GM18498 (cell line): ENCODE measurements at regions not wholly inside any gene's neighbourhood (a gene's known extent, or its start where the extent isn't known, plus 50 kb on each side); places are given as distances from the start of the nearest gene placed in this dataset.
"Not testable (repeated sequence)": the region's sequence is repeated elsewhere in the genome, so short reads cannot be mapped to it uniquely, and the experiment has no call there.

ENCODE experiments used
- ATAC-seq: cut with Tn5 transposase; IDR thresholded peaks from one replicate; pipeline ENCODE4 v1.9.1; 2021; ENCODE audit warnings: mild to moderate bottlenecking, moderate library complexity; ENCODE audit not compliant: unreplicated experiment

DNA sequence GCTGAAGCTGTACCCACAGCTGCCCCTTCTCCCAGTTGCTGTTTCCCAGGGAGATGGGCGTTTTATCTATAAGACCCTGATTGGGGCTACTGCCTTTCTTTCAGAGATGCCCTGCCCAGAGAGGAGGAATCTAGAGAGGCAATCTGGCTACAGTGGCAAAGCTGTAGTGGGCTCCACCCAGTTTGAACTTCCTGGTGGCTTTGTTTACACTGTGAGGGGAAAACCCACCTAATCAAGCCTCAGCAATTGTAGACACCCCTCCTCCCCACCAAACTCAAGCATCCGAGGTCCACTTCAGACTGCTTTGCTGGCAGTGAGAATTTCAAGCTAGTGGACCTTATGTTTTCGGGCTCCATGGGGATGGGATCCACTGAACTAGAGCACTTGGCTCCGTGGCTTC is 240.4 kb upstream of the AFF2 start:
- no peak for ATAC-seq

DNA sequence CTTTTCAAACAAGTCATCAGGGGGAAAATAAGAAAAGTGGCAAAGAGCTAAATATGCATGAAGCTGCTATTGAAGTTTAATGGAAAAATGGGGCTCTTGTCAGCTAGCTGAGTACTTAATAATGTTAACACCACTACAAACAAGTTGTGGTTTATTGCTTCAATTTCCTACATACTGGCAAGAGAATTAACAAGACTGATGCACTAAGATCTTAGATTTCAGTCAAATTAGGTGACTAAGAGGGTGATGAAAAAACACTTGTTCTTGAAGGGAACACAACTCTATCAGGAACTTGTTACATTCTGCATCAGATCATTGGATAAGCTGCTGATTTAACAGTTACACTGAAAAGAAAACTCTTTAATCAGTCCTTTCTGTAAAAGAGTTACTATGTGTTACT is 234.6 kb upstream of the AFF2 start:
- no peak for ATAC-seq

DNA sequence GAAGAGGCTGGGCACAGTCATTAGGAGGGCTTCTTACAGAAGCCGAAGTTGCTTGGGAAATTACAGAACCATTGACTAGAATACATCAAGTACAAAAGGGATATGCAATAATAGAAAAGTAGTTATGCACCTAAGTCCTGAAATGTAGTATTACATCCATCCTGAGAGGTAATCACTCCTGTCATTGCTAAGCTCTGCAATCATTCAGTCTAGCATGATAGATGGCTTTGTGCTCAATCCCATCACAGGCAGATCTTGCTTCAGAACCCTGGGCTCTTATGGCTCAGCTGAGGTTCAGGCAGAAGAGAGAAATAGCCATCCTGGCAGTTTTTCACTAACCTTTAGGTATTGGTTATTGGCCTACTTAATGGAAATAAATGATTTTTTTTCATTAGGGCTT is 231.7 kb upstream of the AFF2 start:
- no peak for ATAC-seq

DNA sequence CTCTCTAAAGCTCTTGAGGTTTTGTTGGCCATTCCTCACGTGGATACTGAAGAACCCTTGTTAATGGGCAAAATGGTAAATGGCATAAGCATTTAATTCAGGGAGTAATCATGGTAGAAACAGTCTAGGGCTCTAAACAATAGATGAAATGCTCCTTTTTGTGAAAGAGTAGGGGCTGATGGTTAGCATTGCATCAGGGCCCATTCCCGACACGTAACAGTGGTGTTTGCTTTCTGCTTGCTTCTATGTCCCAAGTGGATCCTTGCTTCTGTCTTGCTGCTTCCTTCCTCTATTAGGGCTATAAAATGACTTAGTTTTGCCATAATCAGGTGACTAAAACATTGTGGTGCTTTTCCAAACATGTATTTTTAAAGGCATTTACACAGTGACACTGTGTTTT is 230.9 kb upstream of the AFF2 start:
- ATAC-seq: no peak

DNA sequence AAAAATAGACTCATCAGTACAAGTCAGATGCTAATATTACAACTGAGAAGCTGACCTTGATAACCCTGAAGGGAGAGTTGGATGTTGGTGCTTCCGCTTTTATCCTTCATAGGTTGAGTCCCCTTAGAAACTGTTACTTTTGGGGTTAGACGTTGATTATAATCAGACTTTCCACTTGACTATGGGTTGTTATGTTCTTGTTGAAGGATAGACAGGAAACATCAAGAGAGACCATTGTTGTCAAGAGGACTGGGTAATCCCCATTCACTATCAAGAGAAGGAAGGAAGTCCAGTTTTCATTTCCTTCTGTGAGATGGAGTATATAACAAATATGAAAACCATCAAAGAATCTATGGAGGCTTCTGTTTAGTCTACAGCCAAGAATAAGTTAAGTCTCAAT is 229.9 kb upstream of the AFF2 start:
- ATAC-seq: no peak

DNA sequence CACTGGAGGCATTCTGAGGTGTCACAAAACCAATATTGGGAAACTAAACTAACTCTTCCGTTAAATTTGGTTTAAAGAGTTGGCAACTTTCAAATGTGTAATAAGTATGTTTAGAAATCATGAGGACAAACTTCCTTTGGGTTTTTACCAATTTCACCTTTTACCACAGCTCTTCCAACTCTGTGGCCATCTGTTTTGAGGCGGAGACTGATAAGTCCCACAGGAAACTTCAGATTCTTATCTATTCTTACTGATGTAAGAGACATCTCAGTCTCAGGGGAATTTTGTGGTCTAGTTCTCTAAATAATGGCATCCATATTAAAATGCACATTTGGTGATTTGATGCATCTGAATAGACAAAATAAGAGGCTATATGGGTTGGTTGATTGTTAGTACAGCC is 229.2 kb upstream of the AFF2 start:
- no peak for ATAC-seq

- ATAC-seq: no peak
These were observed 218.5 kb upstream of the AFF2 start for GRCh38 chrX:148281920-148282319.

DNA sequence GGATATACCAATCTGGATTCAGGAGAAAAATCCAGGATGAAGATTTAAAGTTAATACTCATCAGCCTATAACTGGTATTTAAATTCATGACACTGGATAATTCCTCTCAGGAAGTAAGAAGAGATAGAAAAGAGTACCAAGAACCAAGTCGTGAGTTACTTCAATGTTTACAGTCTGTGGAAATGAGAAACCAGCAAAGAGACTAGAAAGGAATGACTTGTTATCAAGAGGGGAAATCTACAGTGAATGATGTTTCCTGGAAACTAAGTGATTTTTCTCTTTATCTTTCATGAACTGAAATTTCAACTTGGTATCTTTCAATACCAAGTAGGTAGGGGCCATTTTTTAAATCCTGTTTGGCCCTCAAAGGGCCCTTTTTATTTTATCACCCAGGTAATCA is 217.9 kb upstream of the AFF2 start:
- ATAC-seq: no peak

DNA sequence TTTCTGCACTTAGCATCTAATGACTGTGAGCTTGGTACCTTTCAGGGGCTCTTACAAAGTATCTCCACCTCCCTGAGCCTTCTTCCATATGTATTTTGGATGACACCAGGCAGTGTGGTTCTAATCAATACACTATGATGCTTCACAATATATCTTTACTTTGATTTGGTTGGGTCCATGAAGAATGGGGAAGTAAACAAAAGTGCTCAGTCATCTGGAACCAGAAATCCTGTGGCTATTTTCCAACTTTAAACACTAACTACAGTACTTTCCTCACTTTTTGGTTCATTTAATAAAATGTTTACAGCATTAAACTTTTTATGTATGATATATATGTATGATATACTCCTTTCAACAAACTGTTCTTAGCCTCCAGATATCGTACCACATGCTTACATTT is 216.4 kb upstream of the AFF2 start:
- ATAC-seq: no peak

GRCh38 chrX:148284821-148285220 is 215.6 kb upstream of the AFF2 start:
- ATAC-seq: no peak

- ATAC-seq: no peak
These were observed 212.0 kb upstream of the AFF2 start for GRCh38 chrX:148288451-148288850.

- ATAC-seq: no peak
These were observed 210.4 kb upstream of the AFF2 start for GRCh38 chrX:148290041-148290440.

GRCh38 chrX:148290931-148291330 is 209.5 kb upstream of the AFF2 start:
- ATAC-seq: no peak

DNA sequence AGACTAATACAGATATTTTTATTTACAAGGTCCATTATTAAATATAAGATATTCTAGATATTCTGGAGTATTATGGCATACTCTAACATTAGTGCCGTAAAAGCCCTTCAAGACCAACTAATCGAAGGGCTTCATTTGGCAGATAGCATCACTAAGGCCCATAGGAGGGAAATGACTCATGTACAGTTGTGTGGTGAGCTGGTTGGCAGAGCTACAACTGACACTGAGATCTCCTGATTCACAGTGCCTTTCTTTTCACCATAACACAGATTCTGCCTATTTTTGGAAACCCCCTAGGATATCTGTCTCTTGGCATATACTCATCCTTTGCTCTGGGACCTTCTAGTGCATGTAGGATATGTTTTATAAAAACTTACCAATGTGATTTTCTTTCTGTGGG is 201.7 kb upstream of the AFF2 start:
- ATAC-seq: no peak

- ATAC-seq: not testable (repeated sequence)
These were observed 195.2 kb upstream of the AFF2 start for GRCh38 chrX:148305214-148305613.

DNA sequence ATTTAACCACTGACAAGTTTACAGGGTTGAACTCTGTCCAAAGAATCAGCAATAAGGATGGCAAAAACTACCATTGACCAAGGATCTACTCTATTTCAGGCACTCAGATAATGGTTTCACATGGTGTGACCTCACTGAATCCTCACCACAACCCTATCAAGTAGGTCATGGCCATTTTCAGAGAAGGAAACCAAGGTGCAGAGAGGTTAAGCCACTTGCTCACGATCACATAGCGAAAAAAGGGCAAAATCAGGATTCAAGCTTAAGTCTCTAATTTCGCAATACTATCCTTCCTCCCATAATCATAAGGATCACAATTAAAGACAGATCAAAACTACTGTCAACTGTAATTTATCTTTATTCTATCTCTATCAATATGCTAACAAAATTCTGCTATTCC is 191.0 kb upstream of the AFF2 start:
- no peak for ATAC-seq

DNA sequence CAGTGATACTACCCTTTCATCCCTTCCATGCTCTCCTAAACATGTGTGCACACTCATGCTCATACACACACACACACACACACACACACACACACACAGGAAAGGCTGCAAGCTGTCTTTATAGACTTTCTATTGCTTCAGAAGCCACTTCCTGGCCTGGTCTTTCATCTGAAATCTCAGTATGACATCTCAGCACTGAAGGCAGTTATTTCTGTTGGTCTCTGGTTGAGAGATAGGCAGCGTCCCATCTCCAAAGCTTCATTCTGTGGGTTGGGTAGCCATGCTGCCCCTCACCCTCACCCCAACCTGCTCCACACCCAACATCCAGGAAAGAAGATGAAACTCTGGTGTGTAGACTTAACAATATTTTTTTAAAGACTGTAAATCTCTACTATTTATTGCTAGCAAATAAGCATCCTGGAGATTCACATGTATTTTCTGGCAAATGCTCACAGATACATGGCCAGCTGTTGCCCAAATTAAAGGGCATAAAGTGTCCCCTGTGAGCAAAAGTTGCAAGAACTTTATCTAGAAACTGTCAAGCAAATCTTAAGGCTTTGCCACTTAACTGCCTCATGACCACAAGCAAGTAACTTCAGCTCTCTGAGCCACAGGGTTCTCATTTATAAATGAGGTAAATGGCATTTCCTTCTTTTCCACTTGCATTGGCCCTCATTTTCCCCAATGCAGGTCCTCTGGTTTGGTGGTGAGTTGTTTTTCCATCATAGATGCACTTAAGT is 189.8 kb upstream of the AFF2 start:
- ATAC-seq: peak; percentile 68

- ATAC-seq: no peak
These were observed 188.9 kb upstream of the AFF2 start for GRCh38 chrX:148311544-148311943.

DNA sequence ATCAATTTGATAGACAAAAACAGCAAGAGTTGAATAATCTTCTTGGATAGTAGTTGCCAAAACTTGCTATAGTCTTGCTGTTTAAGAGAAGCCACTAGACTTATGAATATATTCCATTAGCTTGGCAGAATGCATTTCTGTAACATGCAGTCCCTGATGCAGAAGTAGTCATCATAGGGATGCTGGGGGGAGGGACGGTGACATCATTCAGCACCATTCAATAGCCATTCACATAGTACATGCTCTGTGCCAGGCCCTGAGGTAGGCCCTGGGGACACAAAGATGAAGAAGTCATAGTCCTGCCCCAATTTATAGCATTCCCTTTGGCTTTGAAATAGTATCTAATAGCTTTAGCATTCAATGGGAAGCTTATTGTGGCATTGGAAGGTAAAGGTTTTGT is 185.5 kb upstream of the AFF2 start:
- ATAC-seq: no peak

DNA sequence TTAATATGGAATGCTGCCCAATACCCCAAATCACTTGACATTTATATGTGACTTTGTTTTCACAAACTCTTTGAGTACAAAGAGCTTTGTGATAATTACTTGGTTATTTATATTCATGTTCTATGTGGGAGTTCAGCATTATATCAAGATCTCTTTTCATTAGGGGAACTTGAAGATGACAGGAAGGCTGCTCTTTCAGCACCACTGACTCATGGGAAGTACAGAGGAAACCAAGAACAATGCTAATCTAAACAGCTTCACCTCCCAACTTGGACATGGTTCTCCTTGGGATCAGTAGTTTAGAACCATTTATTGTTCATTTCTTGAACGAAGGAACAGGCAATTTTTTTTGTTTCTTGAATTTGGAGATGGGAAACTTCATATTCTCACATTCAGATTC is 184.0 kb upstream of the AFF2 start:
- no peak for ATAC-seq

DNA sequence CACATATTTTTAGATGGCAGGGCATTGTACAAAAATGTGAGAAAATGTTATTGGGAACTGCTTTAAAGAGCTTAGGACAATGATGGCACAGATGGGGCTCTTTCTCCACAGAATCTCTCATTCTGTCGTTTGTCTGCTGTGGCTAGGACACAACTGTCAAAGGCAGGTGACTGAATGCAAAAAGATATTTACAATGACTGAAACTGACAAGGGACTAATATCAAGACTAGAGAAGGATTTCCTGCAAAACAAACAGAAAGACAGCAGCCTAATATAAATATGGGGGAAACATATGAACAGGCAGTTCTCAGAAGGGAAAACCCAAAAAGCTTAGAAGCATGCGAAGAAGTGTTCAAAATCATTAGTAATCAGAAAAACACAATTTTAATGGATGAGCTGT is 177.5 kb upstream of the AFF2 start:
- ATAC-seq: no peak

DNA sequence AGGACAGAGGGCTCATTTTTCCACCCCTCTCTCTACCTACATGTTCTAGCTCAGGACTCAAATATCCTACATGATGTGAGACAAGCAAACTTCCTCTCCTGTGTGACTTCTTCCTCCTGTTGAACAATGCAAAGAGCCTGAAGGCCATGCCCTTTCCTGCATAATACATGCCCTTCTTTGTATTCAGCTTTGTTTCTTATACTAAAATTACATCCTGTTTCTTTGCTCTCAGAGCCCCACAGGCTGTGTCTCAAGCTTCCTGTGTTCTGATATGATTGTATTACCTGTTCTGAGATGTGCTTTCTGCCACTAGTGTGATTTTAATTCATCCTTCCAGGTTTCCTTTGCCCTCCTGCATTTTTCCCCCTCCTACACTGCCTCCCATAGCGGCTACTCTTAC is 166.4 kb upstream of the AFF2 start:
- no peak for ATAC-seq

DNA sequence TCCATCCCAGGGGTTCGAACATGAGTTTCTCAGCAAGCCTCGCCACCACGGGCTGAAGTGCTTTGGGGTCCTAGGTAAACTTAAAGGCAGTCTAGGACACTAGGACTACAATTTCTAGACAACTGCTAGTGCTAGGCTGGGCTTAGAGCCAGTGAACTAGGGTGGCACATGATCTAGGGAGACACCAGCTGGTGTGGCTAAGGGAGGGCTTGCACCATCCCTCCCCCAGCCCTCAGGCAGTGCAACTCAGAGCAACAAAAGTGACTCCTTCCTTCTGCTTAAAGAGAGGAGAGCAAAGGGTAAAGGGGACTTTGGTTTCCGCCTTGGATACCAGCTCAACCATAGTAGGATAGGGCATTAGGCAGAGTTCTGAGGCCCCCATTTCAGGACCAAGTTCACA is 162.5 kb upstream of the AFF2 start:
- ATAC-seq: no peak
